ENCODE measurements at regions not wholly inside any gene's neighbourhood (a gene's known extent, or its start where the extent isn't known, plus 50 kb on each side); places are given as distances from the start of the nearest gene placed in this dataset.

DNA sequence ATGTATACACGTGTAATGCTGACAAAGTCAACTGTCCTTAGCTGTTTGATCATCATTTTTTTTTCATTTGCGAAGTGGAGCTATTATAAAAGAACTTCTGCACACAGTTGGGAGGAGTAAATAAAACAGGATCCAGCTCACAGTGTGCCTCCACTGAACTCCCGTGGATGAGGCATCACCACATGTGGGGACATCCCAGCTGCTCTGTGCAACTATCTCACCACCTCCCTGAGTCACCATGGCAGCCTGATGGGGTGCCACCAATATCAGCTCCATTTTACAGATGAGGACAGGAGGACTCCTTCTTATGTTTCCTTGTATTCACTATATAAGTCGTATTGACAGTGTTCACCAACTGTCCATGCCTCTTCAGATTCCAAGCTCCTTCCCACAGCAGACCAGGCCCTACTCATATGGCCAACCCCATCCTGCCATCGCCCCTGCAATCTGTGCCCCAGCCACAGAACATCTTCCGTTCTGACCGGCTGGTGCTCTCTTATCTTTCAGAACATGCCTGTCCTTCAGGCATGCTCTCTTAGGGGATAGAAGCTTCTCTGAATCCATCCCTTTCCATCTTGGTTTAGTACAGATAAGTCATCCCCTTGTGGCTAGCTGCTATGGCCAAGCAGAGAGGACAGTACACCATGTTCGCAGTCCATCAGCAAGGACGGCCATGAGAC, 288.1 kb downstream of the RNF144A start:
- intact Hi-C loops (cut with micrococcal nuclease), result loop anchor here (10.0 kb wide), 1 partner anchor 1930 kb away; no protein-coding TSS in a partner anchor
- DNase-seq (ENCODE audit: low read depth, low spot score) (no peak), ATAC-seq (no peak)
- no peaks in the 10 kb centered on the region for H4K20me1 ChIP-seq (ENCODE audit: insufficient read depth)
- no peaks in the 10 kb centered on the region for H3K9me3 ChIP-seq (ENCODE audit: control insufficient read depth in 1 of 2, insufficient read depth in 1 of 2, low read depth in 1 of 2, low read length in 2 of 2)
- H3K36me3 ChIP-seq (ENCODE audit: control insufficient read depth in 1 of 2, insufficient read depth in 2 of 2, low read length in 2 of 2), result no peaks in the 10 kb centered on the region
- ChIA-PET CTCF (no interaction called here), POLR2A (no interaction called here), RAD21 (ENCODE audit: low non-redundant PET in 1 of 2, low total read pairs in 2 of 2, uncharacterized antibody in 2 of 2, unreplicated experiment in 2 of 2) (no interaction called here)
- H3K4me1 ChIP-seq (ENCODE audit: control insufficient read depth in 1 of 2, insufficient read depth in 2 of 2, low read length in 2 of 2), result no peaks in the 10 kb centered on the region
- no peaks in the 10 kb centered on the region for H3K27me3 ChIP-seq (ENCODE audit: insufficient read depth, low read length)
- no peak overlapping the region for H3K4me3 ChIP-seq (replicated peaks in 1 of 2; ENCODE audit: low read depth in 1 of 2, low read length in 2 of 2)
- H3K4me2 ChIP-seq (ENCODE audit: low read length), result no peak overlapping the region
- no peak overlapping the region for H2AFZ ChIP-seq (ENCODE audit: low read depth, low read length, poor library complexity, severe bottlenecking)
- no peak for TF ChIP-seq EGR1 (IDR thresholded peaks at IDR 0.05; ENCODE audit: low read depth)
- TF ChIP-seq, protein P1, sequence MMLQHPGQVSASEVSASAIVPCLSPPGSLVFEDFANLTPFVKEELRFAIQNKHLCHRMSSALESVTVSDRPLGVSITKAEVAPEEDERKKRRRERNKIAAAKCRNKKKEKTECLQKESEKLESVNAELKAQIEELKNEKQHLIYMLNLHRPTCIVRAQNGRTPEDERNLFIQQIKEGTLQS (IDR thresholded peaks at IDR 0.05), result no peak
- TF ChIP-seq, protein P2, sequence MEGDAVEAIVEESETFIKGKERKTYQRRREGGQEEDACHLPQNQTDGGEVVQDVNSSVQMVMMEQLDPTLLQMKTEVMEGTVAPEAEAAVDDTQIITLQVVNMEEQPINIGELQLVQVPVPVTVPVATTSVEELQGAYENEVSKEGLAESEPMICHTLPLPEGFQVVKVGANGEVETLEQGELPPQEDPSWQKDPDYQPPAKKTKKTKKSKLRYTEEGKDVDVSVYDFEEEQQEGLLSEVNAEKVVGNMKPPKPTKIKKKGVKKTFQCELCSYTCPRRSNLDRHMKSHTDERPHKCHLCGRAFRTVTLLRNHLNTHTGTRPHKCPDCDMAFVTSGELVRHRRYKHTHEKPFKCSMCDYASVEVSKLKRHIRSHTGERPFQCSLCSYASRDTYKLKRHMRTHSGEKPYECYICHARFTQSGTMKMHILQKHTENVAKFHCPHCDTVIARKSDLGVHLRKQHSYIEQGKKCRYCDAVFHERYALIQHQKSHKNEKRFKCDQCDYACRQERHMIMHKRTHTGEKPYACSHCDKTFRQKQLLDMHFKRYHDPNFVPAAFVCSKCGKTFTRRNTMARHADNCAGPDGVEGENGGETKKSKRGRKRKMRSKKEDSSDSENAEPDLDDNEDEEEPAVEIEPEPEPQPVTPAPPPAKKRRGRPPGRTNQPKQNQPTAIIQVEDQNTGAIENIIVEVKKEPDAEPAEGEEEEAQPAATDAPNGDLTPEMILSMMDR (IDR thresholded peaks at IDR 0.05 in 2 of 3, conservative IDR thresholded peaks at IDR 0.05 in 1 of 3; ENCODE audit: borderline replicate concordance in 1 of 3, insufficient read depth in 1 of 3, low read depth in 2 of 3, low read length in 2 of 3), result no peak
- TF ChIP-seq SP1 (IDR thresholded peaks at IDR 0.05; ENCODE audit: low read depth), result no peak
- TF ChIP-seq POLR2AphosphoS5 (IDR thresholded peaks at IDR 0.05; ENCODE audit: low read depth, low read length), result no peak
- TF ChIP-seq ELF1 (IDR thresholded peaks at IDR 0.05; ENCODE audit: borderline replicate concordance, low read depth), result no peak
- no peak for TF ChIP-seq POLR2A (IDR thresholded peaks at IDR 0.05; ENCODE audit: borderline replicate concordance, extremely low read depth, insufficient read depth, insufficient read length)
- no peak for TF ChIP-seq CEBPB (IDR thresholded peaks at IDR 0.05; ENCODE audit: low read depth)
- no peak for TF ChIP-seq YY1 (IDR thresholded peaks at IDR 0.05; ENCODE audit: extremely low read depth, insufficient replicate concordance, low read depth, low read length)
- TF ChIP-seq, protein P3, sequence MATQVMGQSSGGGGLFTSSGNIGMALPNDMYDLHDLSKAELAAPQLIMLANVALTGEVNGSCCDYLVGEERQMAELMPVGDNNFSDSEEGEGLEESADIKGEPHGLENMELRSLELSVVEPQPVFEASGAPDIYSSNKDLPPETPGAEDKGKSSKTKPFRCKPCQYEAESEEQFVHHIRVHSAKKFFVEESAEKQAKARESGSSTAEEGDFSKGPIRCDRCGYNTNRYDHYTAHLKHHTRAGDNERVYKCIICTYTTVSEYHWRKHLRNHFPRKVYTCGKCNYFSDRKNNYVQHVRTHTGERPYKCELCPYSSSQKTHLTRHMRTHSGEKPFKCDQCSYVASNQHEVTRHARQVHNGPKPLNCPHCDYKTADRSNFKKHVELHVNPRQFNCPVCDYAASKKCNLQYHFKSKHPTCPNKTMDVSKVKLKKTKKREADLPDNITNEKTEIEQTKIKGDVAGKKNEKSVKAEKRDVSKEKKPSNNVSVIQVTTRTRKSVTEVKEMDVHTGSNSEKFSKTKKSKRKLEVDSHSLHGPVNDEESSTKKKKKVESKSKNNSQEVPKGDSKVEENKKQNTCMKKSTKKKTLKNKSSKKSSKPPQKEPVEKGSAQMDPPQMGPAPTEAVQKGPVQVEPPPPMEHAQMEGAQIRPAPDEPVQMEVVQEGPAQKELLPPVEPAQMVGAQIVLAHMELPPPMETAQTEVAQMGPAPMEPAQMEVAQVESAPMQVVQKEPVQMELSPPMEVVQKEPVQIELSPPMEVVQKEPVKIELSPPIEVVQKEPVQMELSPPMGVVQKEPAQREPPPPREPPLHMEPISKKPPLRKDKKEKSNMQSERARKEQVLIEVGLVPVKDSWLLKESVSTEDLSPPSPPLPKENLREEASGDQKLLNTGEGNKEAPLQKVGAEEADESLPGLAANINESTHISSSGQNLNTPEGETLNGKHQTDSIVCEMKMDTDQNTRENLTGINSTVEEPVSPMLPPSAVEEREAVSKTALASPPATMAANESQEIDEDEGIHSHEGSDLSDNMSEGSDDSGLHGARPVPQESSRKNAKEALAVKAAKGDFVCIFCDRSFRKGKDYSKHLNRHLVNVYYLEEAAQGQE (IDR thresholded peaks at IDR 0.05; ENCODE audit: low read depth), result no peak
- TF ChIP-seq FOSL1 (IDR thresholded peaks at IDR 0.05; ENCODE audit: low read depth), result no peak
- TF ChIP-seq, protein P4, sequence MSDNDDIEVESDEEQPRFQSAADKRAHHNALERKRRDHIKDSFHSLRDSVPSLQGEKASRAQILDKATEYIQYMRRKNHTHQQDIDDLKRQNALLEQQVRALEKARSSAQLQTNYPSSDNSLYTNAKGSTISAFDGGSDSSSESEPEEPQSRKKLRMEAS (IDR thresholded peaks at IDR 0.05), result no peak
- H3K79me2 ChIP-seq (ENCODE audit: insufficient read depth, low read length), result no peaks in the 10 kb centered on the region
- no peaks in the 10 kb centered on the region for H3K9me2 ChIP-seq (ENCODE audit: insufficient read depth)
- H3K9ac ChIP-seq (ENCODE audit: low read length), result no peak overlapping the region
- no TSS peak for BruUV-seq (replicated peaks)
- H3K27ac ChIP-seq (ENCODE audit: low read depth, low read length), result no peak overlapping the region
